ENCODE measurements at regions not wholly inside any gene's neighbourhood (a gene's known extent, or its start where the extent isn't known, plus 50 kb on each side); places are given as distances from the start of the nearest gene placed in this dataset.

- TF ChIP-seq, protein P1, sequence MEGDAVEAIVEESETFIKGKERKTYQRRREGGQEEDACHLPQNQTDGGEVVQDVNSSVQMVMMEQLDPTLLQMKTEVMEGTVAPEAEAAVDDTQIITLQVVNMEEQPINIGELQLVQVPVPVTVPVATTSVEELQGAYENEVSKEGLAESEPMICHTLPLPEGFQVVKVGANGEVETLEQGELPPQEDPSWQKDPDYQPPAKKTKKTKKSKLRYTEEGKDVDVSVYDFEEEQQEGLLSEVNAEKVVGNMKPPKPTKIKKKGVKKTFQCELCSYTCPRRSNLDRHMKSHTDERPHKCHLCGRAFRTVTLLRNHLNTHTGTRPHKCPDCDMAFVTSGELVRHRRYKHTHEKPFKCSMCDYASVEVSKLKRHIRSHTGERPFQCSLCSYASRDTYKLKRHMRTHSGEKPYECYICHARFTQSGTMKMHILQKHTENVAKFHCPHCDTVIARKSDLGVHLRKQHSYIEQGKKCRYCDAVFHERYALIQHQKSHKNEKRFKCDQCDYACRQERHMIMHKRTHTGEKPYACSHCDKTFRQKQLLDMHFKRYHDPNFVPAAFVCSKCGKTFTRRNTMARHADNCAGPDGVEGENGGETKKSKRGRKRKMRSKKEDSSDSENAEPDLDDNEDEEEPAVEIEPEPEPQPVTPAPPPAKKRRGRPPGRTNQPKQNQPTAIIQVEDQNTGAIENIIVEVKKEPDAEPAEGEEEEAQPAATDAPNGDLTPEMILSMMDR (IDR thresholded peaks at IDR 0.05; ENCODE audit: low read depth, low read length, missing input control): no peak
- no peak for TF ChIP-seq RAD21 (IDR thresholded peaks at IDR 0.05)
- no peak for TF ChIP-seq TAF1 (conservative IDR thresholded peaks at IDR 0.05)
- TF ChIP-seq GABPA (IDR thresholded peaks at IDR 0.05 in 1 of 2, conservative IDR thresholded peaks at IDR 0.05 in 1 of 2): no peak
- TF ChIP-seq, protein P2, sequence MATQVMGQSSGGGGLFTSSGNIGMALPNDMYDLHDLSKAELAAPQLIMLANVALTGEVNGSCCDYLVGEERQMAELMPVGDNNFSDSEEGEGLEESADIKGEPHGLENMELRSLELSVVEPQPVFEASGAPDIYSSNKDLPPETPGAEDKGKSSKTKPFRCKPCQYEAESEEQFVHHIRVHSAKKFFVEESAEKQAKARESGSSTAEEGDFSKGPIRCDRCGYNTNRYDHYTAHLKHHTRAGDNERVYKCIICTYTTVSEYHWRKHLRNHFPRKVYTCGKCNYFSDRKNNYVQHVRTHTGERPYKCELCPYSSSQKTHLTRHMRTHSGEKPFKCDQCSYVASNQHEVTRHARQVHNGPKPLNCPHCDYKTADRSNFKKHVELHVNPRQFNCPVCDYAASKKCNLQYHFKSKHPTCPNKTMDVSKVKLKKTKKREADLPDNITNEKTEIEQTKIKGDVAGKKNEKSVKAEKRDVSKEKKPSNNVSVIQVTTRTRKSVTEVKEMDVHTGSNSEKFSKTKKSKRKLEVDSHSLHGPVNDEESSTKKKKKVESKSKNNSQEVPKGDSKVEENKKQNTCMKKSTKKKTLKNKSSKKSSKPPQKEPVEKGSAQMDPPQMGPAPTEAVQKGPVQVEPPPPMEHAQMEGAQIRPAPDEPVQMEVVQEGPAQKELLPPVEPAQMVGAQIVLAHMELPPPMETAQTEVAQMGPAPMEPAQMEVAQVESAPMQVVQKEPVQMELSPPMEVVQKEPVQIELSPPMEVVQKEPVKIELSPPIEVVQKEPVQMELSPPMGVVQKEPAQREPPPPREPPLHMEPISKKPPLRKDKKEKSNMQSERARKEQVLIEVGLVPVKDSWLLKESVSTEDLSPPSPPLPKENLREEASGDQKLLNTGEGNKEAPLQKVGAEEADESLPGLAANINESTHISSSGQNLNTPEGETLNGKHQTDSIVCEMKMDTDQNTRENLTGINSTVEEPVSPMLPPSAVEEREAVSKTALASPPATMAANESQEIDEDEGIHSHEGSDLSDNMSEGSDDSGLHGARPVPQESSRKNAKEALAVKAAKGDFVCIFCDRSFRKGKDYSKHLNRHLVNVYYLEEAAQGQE (IDR thresholded peaks at IDR 0.05): no peak
These were observed 395.5 kb upstream of the NBEA start for GRCh38 chr13:34546344-34547250.

Measured in liver (tissue), 3 donors.